Right renal cortex interstitium (tissue), 3 donors: ENCODE measurements at regions not wholly inside any gene's neighbourhood (a gene's known extent, or its start where the extent isn't known, plus 50 kb on each side); places are given as distances from the start of the nearest gene placed in this dataset.
"Not testable (repeated sequence)": the region's sequence is repeated elsewhere in the genome, so short reads cannot be mapped to it uniquely, and the experiment has no call there.

Experiments used
- DNase-seq, 3 donors: peaks; one replicate each; pipeline ENCODE4 v3.0.0-alpha.2; 2013; ENCODE audit warnings: low read depth in 3 of 3, low spot score in 2 of 3

GRCh38 chr3:181610083-181610972, 101.4 kb upstream of the SOX2 start:
- DNase-seq: no peak

- no peak for DNase-seq
Observed at GRCh38 chr3:181609030-181609767, 102.5 kb upstream of the SOX2 start.

- no peak for DNase-seq
Observed at GRCh38 chr3:181604267-181604666, 107.5 kb upstream of the SOX2 start.

GRCh38 chr3:181596126-181596525, 115.6 kb upstream of the SOX2 start:
- no peak for DNase-seq

DNA sequence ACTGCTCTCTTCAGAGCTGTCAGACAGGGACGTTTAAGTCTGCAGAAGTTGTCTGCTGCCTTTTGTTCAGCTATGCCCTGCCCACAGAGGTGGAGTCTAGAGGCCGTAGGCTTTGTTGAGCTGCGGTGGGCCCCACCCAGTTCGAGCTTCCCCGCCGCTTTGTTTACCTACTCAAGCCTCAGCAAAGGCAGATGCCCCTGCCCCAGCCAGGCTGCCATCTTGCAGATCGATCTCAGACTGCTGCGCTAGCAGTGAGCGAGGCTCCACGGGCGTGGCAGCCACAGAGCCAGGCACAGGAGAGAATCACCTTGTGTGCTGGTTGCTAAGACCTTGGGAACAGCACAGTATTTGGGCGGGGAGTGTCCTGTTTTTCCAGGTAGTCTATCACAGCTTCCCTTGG, 120.8 kb upstream of the SOX2 start:
- DNase-seq: not testable (repeated sequence)

- DNase-seq: no peak
Observed at GRCh38 chr3:181582619-181583018, 129.1 kb upstream of the SOX2 start.

DNA sequence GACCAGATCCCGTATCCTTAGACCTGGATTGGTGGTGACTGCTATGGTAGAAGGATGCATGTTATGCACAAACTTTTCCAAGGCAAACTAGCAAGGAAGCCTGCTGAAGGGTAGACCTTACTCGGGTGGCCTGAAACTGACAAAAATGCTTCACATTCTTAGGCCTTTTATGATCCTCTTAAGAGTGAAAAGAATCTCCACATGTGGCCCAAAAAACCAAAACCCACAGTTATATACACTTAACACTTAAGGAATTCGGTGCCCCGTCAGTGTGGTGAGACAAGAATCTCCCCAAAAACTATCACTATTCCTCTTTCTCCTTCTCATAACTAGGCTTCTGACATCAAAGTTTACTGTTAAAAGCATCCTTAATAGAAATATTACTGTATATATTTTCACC, 130.1 kb upstream of the SOX2 start:
- DNase-seq: no peak

GRCh38 chr3:181578743-181579142, 133.0 kb upstream of the SOX2 start:
- DNase-seq: no peak

DNA sequence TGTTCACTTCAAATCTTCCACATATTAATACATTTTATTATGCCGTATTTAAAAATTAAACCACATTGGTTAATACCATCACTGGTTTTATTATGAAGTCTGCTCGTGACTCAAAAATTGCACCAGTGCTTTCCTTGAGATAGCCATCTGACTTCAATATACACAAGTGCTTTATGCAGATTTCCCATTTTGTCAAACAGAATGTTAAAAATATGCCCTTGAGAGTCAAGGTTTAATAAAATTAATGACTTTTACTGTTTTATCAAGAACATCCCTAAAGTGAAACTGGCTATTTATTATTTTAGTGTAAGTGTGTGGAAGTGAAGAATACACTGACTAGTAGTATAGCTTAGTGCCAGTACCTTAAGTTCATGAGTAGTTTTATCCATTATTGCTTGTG, 139.3 kb upstream of the SOX2 start:
- no peak for DNase-seq

GRCh38 chr3:181570472-181570871, 141.3 kb upstream of the SOX2 start:
- no peak for DNase-seq

- DNase-seq: no peak
Observed at GRCh38 chr3:181569356-181569940, 142.3 kb upstream of the SOX2 start.

DNA sequence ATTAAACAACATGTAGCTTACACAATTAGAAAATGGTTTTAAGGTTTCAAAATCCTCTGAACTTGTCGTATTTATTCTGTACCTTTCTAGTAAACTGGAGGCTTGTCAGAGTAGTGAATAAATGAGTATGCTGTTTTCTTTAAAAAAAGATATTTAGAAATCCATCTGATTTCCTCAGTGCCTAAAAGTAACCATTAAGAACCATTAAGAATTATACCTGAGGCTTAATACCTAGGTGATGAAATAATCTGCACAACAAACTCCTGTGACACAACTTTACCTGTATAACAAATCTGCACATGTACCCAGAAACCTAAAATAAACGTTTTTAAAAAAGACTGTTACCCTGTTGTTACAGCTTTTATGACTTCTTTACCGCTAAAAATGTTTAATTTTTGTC, 143.0 kb upstream of the SOX2 start:
- DNase-seq: no peak

DNA sequence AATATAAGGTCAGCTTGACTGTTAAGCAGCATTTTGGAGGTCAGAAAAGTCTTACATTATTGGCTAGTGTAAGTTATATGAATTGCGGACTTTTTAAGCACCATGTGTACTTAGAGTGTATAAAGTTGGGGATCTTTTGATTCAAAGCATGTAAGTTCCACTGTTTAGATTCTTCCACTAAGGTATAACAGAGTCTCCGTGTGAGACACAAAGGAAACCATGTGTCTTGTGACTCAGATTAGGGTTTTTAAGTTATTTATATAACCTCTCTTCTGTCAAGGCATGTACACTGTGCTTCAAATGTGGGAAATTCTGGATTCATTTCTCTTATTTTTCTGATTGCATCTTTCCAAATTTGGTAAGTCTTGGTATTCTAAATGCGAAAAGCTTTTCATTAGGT, 143.5 kb upstream of the SOX2 start:
- DNase-seq: no peak

GRCh38 chr3:181567311-181568075, 144.2 kb upstream of the SOX2 start:
- DNase-seq: no peak

- DNase-seq: no peak
Observed at GRCh38 chr3:181565416-181565815, 146.3 kb upstream of the SOX2 start.

DNA sequence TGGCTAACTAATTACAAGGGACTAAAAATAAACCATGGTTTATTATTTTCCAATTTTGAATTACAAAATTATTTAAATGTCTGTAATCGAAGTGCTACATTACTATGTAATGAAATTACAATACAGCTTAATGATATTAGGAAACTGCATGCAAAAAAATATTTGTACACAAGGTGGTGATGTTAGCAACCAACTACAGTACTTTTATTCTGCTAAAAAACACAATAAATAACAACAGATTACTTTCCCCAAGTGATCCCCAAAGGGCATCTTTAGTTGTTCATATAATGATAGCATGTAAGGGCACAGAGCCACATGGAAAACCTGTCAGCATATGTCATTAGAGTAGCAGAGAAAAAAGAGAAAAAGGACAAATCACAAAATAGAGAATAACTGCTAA, 147.5 kb upstream of the SOX2 start:
- DNase-seq: no peak

DNA sequence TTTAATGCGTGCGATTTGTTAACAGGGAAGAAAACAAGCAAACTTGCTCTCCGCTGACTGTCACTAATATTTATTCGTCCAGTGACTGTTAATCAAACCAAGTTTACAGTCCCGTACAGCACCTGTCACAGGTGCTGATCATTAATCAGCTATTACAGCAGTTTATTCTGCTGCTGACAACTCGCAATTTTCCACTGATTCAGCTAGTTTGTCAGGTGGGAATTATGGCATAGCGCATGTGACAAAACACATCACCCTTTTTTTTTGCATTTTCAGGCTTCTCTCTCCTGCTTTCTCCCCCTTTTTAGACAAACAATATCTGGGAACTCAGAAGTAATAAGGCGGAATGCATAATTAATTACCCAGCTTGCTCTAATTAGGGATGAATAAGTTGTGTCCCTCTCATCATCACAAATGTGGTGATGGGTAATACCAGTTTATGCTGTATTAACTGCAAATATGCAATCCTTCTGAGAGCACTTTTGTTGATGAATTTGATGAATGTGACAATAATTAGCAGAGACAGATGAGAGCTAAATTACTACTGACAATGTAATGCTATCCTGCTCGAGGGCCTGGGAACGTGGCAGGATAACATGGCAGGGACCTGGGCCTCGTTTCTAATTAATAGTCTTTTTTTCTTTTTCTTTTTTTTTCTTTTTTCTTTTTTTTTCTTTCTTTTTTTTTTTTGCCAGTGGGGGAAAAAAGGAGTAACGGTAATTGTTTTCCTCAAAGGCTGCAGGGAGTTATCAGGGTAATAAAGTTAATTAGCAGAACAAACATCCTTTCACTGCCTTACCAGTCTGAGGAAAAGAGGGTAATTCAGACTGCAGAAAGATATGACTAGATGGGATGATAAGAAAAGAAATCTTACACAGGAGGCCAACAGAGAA, 150.3 kb upstream of the SOX2 start:
- no peak for DNase-seq

DNA sequence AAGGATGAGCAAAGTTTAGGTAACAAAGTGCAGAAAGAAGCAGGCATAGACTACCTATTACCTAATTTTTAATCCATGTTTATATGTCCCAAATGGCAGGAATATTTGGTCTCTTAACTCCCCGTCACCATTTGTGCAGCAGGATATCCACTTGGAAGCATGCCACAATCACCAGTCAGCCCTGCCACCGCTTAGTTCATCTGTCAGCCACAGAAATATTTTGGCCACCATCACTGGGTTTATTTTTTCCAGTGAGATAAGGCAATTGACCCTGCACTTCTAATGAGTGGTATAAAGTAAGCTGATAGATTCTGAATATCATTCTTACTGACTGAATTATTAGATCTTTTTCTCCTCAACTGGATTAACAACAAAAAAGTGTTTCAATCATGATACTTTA, 152.9 kb upstream of the SOX2 start:
- no peak for DNase-seq

DNA sequence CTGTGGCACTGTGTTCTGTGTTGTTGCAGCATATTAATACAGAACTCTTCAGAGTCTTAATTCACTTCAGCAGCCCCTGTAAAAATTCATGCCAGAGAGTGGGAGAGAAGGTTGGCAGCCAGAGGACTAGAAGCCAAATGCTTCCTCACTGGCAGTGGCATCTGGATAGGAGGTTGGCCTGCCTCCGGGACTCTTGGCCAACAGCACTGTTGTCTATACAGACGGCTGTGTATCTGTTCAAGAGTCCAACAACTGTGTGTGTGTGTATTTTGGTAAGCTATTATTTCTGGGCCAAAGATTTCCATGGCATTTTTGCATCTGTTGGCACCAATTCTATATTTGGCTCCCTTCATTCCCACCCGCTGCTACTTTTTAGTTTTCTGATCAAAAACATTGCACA, 156.0 kb upstream of the SOX2 start:
- DNase-seq: no peak

GRCh38 chr3:181554233-181554765, 157.4 kb upstream of the SOX2 start:
- no peak for DNase-seq
